ENCODE measurements at regions not wholly inside any gene's neighbourhood (a gene's known extent, or its start where the extent isn't known, plus 50 kb on each side); places are given as distances from the start of the nearest gene placed in this dataset.

- peak; percentile 26 to 35 for DNase-seq (ENCODE audit: low read depth in 2 of 2)
Measured at GRCh38 chr18:34592961-34593382, 117.1 kb upstream of the DTNA start.

- no peak for DNase-seq (ENCODE audit: low read depth in 2 of 2)
Measured at GRCh38 chr18:34594266-34594665, 115.8 kb upstream of the DTNA start.

GRCh38 chr18:34595690-34596089, 114.4 kb upstream of the DTNA start:
- no peak for DNase-seq (ENCODE audit: low read depth in 2 of 2)

- no peak for DNase-seq (ENCODE audit: low read depth in 2 of 2)
Measured at GRCh38 chr18:34598120-34598635, 111.9 kb upstream of the DTNA start.

GRCh38 chr18:34600158-34600557, 109.9 kb upstream of the DTNA start:
- no peak for DNase-seq (ENCODE audit: low read depth in 2 of 2)

GRCh38 chr18:34600874-34601656, 109.0 kb upstream of the DTNA start:
- DNase-seq (ENCODE audit: low read depth in 2 of 2), result no peak

GRCh38 chr18:34604591-34604990, 105.5 kb upstream of the DTNA start:
- no peak for DNase-seq (ENCODE audit: low read depth in 2 of 2)

- no peak for DNase-seq (ENCODE audit: low read depth in 2 of 2)
Measured at GRCh38 chr18:34606851-34607250, 103.2 kb upstream of the DTNA start.

GRCh38 chr18:34608064-34608463, 102.0 kb upstream of the DTNA start:
- no peak for DNase-seq (ENCODE audit: low read depth in 2 of 2)

GRCh38 chr18:34609986-34610648, 100.0 kb upstream of the DTNA start:
- no peak for DNase-seq (ENCODE audit: low read depth in 2 of 2)

- no peak for DNase-seq (ENCODE audit: low read depth in 2 of 2)
Measured at GRCh38 chr18:34611904-34612303, 98.2 kb upstream of the DTNA start.

- DNase-seq (ENCODE audit: low read depth in 2 of 2), result no peak
Measured at GRCh38 chr18:34620258-34620861, 89.7 kb upstream of the DTNA start.

GRCh38 chr18:34623557-34623956, 86.5 kb upstream of the DTNA start:
- DNase-seq (ENCODE audit: low read depth in 2 of 2), result no peak

GRCh38 chr18:34624551-34624950, 85.5 kb upstream of the DTNA start:
- no peak for DNase-seq (ENCODE audit: low read depth in 2 of 2)

- DNase-seq (ENCODE audit: low read depth in 2 of 2), result no peak
Measured at GRCh38 chr18:34626404-34627136, 83.5 kb upstream of the DTNA start.

- DNase-seq (ENCODE audit: low read depth in 2 of 2), result no peak
Measured at GRCh38 chr18:34627137-34627920, 82.8 kb upstream of the DTNA start.

GRCh38 chr18:34631093-34631966, 78.8 kb upstream of the DTNA start:
- DNase-seq (ENCODE audit: low read depth in 2 of 2), result no peak

- no peak for DNase-seq (ENCODE audit: low read depth in 2 of 2)
Measured at GRCh38 chr18:34632321-34632720, 77.8 kb upstream of the DTNA start.

GRCh38 chr18:34633368-34633767, 76.7 kb upstream of the DTNA start:
- no peak for DNase-seq (ENCODE audit: low read depth in 2 of 2)

- DNase-seq (ENCODE audit: low read depth in 2 of 2), result no peak
Measured at GRCh38 chr18:34637094-34637801, 72.8 kb upstream of the DTNA start.
